ENCODE measurements at regions not wholly inside any gene's neighbourhood (a gene's known extent, or its start where the extent isn't known, plus 50 kb on each side); places are given as distances from the start of the nearest gene placed in this dataset.
"Not testable (repeated sequence)": the region's sequence is repeated elsewhere in the genome, so short reads cannot be mapped to it uniquely, and the experiment has no call there.

DNA sequence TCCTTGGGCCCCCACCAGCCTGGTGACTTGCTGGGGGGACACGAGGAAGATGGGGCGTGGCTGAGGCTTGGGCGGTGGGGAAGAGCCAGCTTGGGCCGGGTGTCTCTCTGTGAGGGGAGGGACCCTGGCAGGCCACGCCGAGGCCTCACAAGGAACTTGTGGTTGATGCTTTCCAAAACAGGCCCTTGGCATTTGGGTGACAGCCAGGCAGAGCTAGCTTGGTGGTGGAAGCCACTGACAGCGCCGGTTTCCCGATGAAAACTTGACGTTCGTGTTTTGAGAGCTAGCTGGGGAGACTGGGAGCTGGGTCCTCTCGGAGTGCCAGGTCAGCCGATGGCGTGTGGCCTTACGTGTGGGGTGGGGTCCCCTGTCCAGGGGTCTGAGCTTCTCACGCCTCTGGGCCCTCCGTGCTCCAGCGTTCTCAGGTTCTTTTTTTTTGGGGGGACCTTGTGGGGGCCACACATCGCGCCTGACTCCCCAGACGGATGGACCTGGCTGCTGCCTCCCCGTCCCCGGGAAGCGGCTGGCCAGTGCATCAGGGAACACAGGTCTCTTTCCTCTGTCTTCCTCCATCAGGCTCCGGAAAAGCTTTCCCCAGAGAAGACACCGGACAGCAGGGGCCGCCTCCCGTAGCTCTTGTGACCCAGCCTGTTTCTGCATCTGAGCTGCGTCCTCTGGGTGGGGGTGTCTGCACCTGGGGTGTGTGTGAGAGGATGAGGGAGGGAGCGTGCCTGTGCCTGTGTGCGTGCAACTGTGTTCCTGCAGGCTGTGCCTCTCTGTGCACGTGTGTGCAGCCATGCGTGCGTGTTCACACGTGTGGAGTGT, 129.3 kb upstream of the LPCAT1 start:
- DNase-seq (ENCODE audit: low read depth in 2 of 2): no peak

DNA sequence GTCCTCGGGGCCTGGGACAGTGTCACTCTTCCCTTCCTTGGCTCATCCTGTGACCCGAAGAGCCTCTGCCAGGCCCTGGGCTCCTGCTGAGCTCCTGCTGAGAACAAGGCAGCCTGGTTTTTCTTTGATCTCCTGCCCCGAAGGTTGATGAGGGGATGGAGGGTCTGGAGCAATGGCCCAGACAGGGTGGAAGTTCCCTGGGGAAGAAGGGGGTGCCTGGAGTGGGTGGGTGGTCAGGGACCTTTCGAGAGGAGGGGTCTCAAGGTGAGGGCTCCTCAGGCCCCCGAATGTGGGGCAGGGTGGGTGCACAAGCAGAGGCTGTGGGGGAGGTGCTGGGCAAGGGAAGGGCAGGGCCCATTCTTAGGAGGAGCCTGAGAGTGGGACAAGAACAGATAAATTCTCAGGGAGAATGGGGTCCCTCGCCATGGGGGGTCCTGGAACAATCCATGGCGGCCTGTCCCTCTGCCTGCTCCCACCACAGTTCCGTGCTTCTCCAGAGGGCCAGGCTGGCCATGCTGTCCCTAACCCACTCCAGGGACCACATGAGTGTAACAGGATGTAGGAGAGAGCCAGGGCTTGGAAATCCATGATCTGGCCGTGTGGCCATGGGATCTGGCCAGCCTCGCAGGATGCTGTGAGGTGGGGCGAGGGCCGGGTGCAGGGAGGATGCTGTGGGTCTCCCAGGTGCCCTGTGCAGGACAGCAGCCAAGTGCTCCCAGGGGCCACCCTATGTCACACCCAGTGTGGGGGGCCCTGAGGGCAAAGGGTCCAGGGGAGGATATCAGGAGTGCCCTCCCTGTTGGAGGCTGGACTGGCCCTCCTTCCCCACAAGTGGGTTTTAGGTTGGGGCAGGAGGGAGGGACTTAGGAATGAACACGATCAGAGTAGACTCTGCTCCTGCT, 128.5 kb upstream of the LPCAT1 start:
- no peak for DNase-seq (ENCODE audit: low read depth in 2 of 2)

- DNase-seq (ENCODE audit: low read depth in 2 of 2): no peak
These were observed 127.5 kb upstream of the LPCAT1 start for GRCh38 chr5:1651250-1651649.

DNA sequence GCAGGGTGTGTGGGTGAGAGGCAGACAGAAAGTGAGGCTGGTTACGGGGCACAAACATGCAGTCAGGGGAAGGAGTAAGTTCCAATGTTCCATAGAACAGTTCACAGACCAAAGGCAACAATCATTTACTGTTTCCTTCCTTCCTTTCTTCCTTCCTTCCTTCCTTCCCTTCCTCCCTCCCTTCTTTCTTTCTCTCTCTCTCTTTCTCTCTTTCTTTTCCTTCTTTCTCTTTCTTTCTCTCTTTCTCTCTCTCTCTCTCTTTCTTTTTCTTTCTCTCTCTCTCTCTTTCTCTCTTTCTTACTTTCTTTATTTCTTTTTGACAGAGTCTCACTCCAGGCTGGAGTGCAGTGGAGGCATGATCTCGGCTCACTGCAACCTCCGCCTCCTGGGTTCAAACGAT, 125.8 kb upstream of the LPCAT1 start:
- no peak for DNase-seq (ENCODE audit: low read depth in 2 of 2)

- no peak for DNase-seq (ENCODE audit: low read depth in 2 of 2)
These were observed 125.0 kb upstream of the LPCAT1 start for GRCh38 chr5:1648806-1649205.

GRCh38 chr5:1647580-1647979, 123.8 kb upstream of the LPCAT1 start:
- no peak for DNase-seq (ENCODE audit: low read depth in 2 of 2)

DNA sequence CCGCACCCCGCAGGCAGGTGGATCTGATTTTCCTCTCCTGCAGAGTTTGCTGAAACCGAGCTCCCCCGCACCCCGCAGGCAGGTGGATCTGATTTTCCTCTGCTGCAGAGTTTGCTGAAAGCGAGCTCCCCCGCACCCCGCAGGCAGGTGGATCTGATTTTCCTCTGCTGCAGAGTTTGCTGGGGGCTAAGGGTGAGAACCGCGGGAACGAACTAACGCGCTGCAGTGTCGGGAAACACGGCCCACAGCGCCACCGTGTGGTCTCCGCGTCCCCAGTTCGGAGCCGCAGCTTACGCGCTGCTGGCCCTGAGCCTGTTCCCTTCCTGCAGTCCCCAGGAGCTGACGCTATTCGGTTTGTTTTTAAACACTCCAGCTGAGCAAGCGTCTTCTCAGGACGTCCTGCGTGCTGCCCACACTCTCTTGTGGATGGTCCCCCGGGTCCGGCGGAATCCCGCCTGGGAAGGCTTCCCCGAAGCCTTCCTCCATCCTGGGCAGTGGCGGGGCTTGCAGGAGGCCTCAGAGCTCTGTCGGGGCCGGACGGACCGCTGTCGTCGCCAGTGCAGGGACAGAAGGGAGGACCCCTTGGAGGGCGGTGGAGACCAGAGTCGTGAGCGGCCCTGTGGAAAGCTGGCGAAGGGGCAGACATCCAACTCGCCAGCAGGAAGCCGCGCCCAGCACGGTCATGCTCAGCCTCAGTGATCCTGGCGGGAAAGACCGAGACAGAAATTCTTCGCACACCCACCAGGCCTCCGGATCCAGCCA, 121.2 kb upstream of the LPCAT1 start:
- DNase-seq (ENCODE audit: low read depth in 2 of 2): peak; percentile 52 to 53

- not testable (repeated sequence) for DNase-seq (ENCODE audit: low read depth in 2 of 2)
These were observed 120.6 kb upstream of the LPCAT1 start for GRCh38 chr5:1644393-1644809.

GRCh38 chr5:1643651-1644392, 120.1 kb upstream of the LPCAT1 start:
- DNase-seq (ENCODE audit: low read depth in 2 of 2): no peak

DNA sequence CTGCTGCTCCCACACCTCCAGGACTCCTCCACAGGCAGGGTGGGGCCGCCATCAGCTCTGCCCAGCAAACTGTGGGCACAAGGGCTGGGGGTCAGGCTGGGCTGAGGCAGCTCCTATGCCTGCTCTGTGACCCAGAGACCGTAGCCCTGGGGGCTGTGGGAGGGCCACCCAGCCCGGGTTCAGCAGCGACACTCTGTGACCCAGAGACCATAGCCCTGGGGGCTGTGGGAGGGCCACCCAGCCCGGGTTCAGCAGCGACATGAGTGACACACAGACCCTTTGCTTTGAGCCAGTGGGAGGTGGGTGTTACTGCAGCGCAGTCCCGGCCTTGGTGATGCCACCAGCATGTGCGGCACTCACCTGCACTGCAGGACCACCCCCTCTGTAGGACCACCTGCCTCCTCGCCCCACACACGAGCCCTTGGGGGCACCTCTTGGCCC, 118.9 kb upstream of the LPCAT1 start:
- no peak for DNase-seq (ENCODE audit: low read depth in 2 of 2)

- no peak for DNase-seq (ENCODE audit: low read depth in 2 of 2)
These were observed 118.5 kb upstream of the LPCAT1 start for GRCh38 chr5:1642221-1642620.

DNA sequence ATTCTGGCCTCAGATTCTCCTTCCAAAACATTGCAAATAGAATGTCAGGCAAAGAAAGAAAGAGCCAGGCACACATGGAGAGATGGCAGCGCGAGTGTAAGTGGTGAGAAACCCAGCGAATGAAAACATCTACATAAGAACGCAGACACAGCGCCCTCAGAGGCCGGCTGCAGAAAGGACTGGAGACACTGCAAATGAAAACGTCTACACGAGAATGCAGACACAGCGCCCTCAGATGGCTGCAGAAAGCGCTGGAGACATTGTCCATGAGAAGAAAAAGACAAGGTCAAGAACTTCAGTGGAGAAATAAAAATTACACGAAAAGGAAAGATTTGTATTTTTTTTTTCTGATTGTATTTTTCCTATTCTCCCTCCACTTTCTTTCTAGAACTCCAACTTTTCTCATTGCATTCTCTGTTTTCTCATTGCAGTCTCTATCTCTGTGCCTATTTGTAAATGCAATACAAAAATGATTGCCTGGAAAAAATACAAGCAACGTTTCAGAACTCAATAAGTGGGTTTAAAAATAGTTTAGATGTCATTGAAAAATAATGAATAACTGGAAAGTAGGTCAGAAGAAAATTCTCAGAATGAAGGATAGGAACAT, 117.9 kb upstream of the LPCAT1 start:
- peak; percentile 27 to 61 for DNase-seq (ENCODE audit: low read depth in 2 of 2)

DNA sequence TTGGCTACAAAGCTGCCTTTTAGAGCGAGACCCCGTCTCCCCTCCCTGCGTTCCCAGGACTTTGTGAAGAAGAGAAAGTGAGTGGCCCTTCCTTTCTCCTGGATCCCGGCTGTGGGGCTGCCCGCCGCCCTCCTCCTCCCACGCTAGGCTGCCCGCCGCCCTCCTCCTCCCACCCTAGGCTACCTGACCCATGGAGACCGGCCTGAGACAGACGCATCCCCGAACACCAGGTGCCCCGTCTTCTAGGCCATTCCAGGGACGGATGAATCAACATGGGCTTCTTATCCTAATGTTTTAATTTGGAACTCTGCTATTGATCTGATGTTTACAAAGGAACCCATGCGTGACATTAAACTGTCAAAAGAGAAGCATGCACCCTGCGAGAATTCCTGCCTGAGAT, 117.3 kb upstream of the LPCAT1 start:
- DNase-seq (ENCODE audit: low read depth in 2 of 2): no peak

GRCh38 chr5:1640421-1640881, 116.7 kb upstream of the LPCAT1 start:
- DNase-seq (ENCODE audit: low read depth in 2 of 2): no peak

DNA sequence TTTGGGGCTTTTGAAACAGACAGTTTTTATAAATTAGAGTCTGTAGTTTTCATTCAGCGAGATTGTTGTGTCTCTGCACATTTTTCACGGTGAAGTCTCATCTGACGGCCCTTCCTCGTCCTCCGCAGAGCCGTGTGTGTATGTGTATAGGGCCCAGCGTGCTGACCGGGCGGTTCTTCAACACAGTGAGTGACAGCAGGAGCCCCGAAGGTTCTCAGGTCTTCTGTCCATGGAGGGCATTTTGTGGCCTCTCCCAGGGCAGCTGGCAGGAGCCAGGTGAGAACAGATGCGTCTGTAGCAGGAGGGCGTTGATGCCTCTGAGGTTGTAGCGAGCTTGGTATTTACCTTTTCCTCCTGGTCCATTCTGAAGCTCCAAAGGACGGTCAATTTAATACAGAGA, 116.0 kb upstream of the LPCAT1 start:
- DNase-seq (ENCODE audit: low read depth in 2 of 2): no peak

- DNase-seq (ENCODE audit: low read depth in 2 of 2): no peak
These were observed 115.1 kb upstream of the LPCAT1 start for GRCh38 chr5:1638658-1639400.

DNA sequence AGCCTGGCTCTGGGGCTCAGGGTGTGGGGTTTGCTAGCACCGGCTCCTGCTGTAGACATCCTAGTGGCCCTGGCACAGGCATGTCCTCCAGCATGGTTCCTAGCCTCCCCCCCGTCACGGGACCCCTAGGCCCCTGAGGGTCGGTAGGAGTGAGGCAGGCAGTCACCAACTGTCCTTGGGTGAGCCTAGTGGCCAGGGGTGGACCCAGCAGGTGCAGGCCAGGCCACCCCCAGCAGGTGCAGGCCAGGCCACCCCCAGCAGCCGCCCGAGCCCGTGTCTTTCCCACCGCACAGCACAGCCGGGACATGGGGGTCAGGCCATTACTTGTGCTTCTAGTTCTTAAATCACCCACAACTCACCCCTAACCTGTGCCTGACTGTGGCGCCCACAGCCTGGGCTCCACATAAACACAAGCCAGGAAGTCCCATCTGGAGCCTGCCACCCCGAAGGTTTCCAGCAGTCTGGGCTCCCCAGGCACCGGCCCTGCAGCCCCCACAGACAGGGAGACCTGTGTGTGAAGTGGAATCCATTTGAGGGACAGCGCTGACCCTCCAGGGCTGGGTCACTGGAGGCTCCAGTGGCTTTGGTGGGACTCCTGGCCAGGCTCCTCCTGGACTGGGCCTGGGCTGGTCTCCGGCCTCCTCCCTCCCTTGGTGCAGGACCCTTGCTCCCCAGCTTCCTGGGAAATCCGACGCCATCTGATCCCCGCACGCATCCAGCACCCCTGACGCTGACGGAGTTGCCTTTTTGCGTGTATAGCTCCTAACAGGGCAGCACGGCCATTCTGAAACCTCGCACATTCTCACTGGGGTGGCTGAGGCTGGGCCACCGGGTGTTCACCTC, 114.1 kb upstream of the LPCAT1 start:
- no peak for DNase-seq (ENCODE audit: low read depth in 2 of 2)

GRCh38 chr5:1636981-1637638, 113.3 kb upstream of the LPCAT1 start:
- DNase-seq (ENCODE audit: low read depth in 2 of 2): no peak

All from activated CD8-positive, alpha-beta memory T cell treated with anti-CD3 and anti-CD28 coated beads for 4 hours (primary cell).